Lower leg skin (tissue), 4 donors: ENCODE measurements at regions not wholly inside any gene's neighbourhood (a gene's known extent, or its start where the extent isn't known, plus 50 kb on each side); places are given as distances from the start of the nearest gene placed in this dataset.

ENCODE experiments used
- DNase-seq, 2 donors: peaks; one replicate each; pipeline ENCODE4 v3.0.0-alpha.2; 2019; ENCODE audit warnings: low spot score in 2 of 2
- H3K4me3 ChIP-seq: fragments of 200-600 bp; sonication (generic); 2 replicates; pipeline ENCODE4 v1.5.1; 2017; ENCODE audit warnings: mild to moderate bottlenecking, low read depth; ENCODE audit not compliant: poor library complexity, severe bottlenecking
- CTCF ChIP-seq, 3 donors: fragments of 450-650 bp; IDR thresholded peaks; one replicate each; pipeline ENCODE4 v1.5.1; 2016; ENCODE audit warnings: antibody characterized with exemption in 3 of 3, mild to moderate bottlenecking in 3 of 3, moderate library complexity in 2 of 3
- POLR2A ChIP-seq, 2 donors: fragments of 450-650 bp; IDR thresholded peaks; one replicate each; pipeline ENCODE4 v1.6.1; 2016 to 2017; ENCODE audit warnings: antibody characterized with exemption in 2 of 2, mild to moderate bottlenecking in 1 of 2, moderate library complexity in 1 of 2
- WGBS, 2 donors: methylation state at CpG; one replicate each; pipeline ENCODE4 v1.1.5; 2018; 5-methylcytosine and 5-hydroxymethylcytosine counted together
- intact Hi-C: fragments of 100-400 bp; cut with DNase I; formaldehyde crosslinking; loops from one replicate; pipeline ENCODE4 v1.15.0; 2023; ENCODE audit warnings: low total_unique reads

- intact Hi-C loops = no loop called here
- H3K4me3 ChIP-seq = no peak overlapping the region
- DNase-seq = no peak
- WGBS, 2 donors = 67 to 69% methylated on average over 4 of the region's 4 CpGs
- TF ChIP-seq POLR2A (IDR thresholded peaks at IDR 0.05) = no peak
- no peak for TF ChIP-seq CTCF (IDR thresholded peaks at IDR 0.05)
Observed at GRCh38 chr4:171281359-171281758, 531.8 kb upstream of the GALNTL6 start.

GRCh38 chr4:171279131-171279530, 534.1 kb upstream of the GALNTL6 start:
- no peak overlapping the region for H3K4me3 ChIP-seq
- WGBS, 2 donors = 66 to 73% methylated on average over 2 of the region's 2 CpGs
- intact Hi-C loops = no loop called here
- TF ChIP-seq CTCF (IDR thresholded peaks at IDR 0.05) = no peak
- no peak for TF ChIP-seq POLR2A (IDR thresholded peaks at IDR 0.05)
- DNase-seq = no peak

- WGBS, 2 donors = 56 to 63% methylated on average over 6 of the region's 6 CpGs
- no peak for TF ChIP-seq CTCF (IDR thresholded peaks at IDR 0.05)
- no peak for TF ChIP-seq POLR2A (IDR thresholded peaks at IDR 0.05)
- no peak for DNase-seq
- intact Hi-C loops = no loop called here
- no peak overlapping the region for H3K4me3 ChIP-seq
Observed at GRCh38 chr4:171266671-171267070, 546.5 kb upstream of the GALNTL6 start.

GRCh38 chr4:171265190-171265818, 547.9 kb upstream of the GALNTL6 start:
- WGBS, 2 donors = 80 to 81% methylated on average over 1 of the region's 1 CpG
- no peak overlapping the region for H3K4me3 ChIP-seq
- intact Hi-C loops = no loop called here
- DNase-seq = no peak
- TF ChIP-seq POLR2A (IDR thresholded peaks at IDR 0.05) (no peak), CTCF (IDR thresholded peaks at IDR 0.05) (no peak)

- WGBS, 2 donors = 67 to 75% methylated on average over 3 of the region's 3 CpGs
- no peak overlapping the region for H3K4me3 ChIP-seq
- intact Hi-C loops = no loop called here
- DNase-seq = no peak
- TF ChIP-seq CTCF (IDR thresholded peaks at IDR 0.05) = no peak
- TF ChIP-seq POLR2A (IDR thresholded peaks at IDR 0.05) = no peak
Observed at GRCh38 chr4:171256223-171256622, 557.0 kb upstream of the GALNTL6 start.

GRCh38 chr4:171246948-171247347, 566.3 kb upstream of the GALNTL6 start:
- no peak overlapping the region for H3K4me3 ChIP-seq
- intact Hi-C loops = no loop called here
- no peak for DNase-seq
- TF ChIP-seq CTCF (IDR thresholded peaks at IDR 0.05) = no peak
- TF ChIP-seq POLR2A (IDR thresholded peaks at IDR 0.05) = no peak
